Gastrocnemius medialis (tissue), 4 donors: ENCODE measurements at regions not wholly inside any gene's neighbourhood (a gene's known extent, or its start where the extent isn't known, plus 50 kb on each side); places are given as distances from the start of the nearest gene placed in this dataset.

ENCODE experiments used
- ATAC-seq, 2 donors: fragments of 150-250 bp; one replicate each; pipeline ENCODE4 v1.9.1; 2016
- DNase-seq, 2 donors: peaks; one replicate each; pipeline ENCODE4 v3.0.0-alpha.2; 2019
- H3K27ac ChIP-seq, 4 donors: fragments of 200-600 bp; sonication (generic); 1 replicate in 1 of 4; 2 replicates in 3 of 4; pipeline ENCODE4 v1.5.1; 2016 to 2018; ENCODE audit warnings: mild to moderate bottlenecking in 2 of 4, moderate library complexity in 1 of 4
- H3K27me3 ChIP-seq, 3 donors: fragments of 200-600 bp; sonication (generic) in 2 of 3; 1 replicate in 1 of 3; 2 replicates in 2 of 3; pipeline versions ENCODE4 v1.5.1 to v1.6.0; 2016 to 2019; ENCODE audit warnings: mild to moderate bottlenecking in 1 of 3, moderate library complexity in 1 of 3
- H3K36me3 ChIP-seq, 2 donors: fragments of 200-600 bp; sonication (generic) in 1 of 2; one replicate each; pipeline ENCODE4 v1.5.1; 2017 to 2018
- H3K4me1 ChIP-seq, 2 donors: fragments of 200-600 bp; sonication (generic) in 1 of 2; one replicate each; pipeline ENCODE4 v1.5.1; 2016 to 2017; ENCODE audit warnings: mild to moderate bottlenecking in 2 of 2
- H3K4me3 ChIP-seq, 4 donors: fragments of 200-600 bp; sonication (generic) in 3 of 4; 1 replicate in 1 of 4; 2 replicates in 3 of 4; pipeline ENCODE4 v1.5.1; 2016 to 2019; ENCODE audit warnings: mild to moderate bottlenecking in 2 of 4
- H3K9me3 ChIP-seq, 3 donors: fragments of 200-600 bp; sonication (generic) in 2 of 3; 1 replicate in 1 of 3; 2 replicates in 2 of 3; pipeline ENCODE4 v1.5.1; 2016 to 2019
- POLR2A ChIP-seq, 2 donors: fragments of 450-650 bp; IDR thresholded peaks; one replicate each; pipeline ENCODE4 v1.6.1; 2017; ENCODE audit warnings: antibody characterized with exemption in 2 of 2, mild to moderate bottlenecking in 2 of 2, moderate library complexity in 2 of 2
- in situ Hi-C, 4 donors: fragments of 200-750 bp; cut with MboI; loops; one replicate each; pipeline versions ENCODE4 v1.15.0 to v1.8.0; 2017; ENCODE audit warnings: low sequenced_read_pairs in 4 of 4
- intact Hi-C: fragments of 100-400 bp; cut with DNase I; formaldehyde crosslinking; loops from one replicate; pipeline ENCODE4 v1.15.1; 2023; ENCODE audit warnings: low total_unique reads
- TF ChIP-seq, protein P1 (sequence below), 5 experiments: fragments of 450-650 bp in 3 of 5; fragments of 200-600 bp in 2 of 5; sonication (generic) in 2 of 5; IDR thresholded peaks in 4 of 5; conservative IDR thresholded peaks in 1 of 5; 1 replicate in 4 of 5; 2 replicates in 1 of 5; pipeline ENCODE4 v1.5.1; 2016 to 2019; ENCODE audit warnings: antibody characterized with exemption in 5 of 5, mild to moderate bottlenecking in 3 of 5, moderate library complexity in 3 of 5

GRCh38 chr4:129804461-129804981 lies 708.6 kb downstream of the C4orf33 start:
- DNase-seq = no peak
- ATAC-seq = no peak
- no peak for TF ChIP-seq POLR2A (IDR thresholded peaks at IDR 0.05)
- TF ChIP-seq, protein P1, sequence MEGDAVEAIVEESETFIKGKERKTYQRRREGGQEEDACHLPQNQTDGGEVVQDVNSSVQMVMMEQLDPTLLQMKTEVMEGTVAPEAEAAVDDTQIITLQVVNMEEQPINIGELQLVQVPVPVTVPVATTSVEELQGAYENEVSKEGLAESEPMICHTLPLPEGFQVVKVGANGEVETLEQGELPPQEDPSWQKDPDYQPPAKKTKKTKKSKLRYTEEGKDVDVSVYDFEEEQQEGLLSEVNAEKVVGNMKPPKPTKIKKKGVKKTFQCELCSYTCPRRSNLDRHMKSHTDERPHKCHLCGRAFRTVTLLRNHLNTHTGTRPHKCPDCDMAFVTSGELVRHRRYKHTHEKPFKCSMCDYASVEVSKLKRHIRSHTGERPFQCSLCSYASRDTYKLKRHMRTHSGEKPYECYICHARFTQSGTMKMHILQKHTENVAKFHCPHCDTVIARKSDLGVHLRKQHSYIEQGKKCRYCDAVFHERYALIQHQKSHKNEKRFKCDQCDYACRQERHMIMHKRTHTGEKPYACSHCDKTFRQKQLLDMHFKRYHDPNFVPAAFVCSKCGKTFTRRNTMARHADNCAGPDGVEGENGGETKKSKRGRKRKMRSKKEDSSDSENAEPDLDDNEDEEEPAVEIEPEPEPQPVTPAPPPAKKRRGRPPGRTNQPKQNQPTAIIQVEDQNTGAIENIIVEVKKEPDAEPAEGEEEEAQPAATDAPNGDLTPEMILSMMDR (IDR thresholded peaks at IDR 0.05 in 4 of 5, conservative IDR thresholded peaks at IDR 0.05 in 1 of 5) = no peak
- H3K27me3 ChIP-seq = no peaks in the 10 kb centered on the region
- H3K9me3 ChIP-seq = no peaks in the 10 kb centered on the region
- no peak overlapping the region for H3K4me3 ChIP-seq
- intact Hi-C loops (no loop called here), in situ Hi-C loops (no loop called here)
- no peak overlapping the region for H3K27ac ChIP-seq
- H3K36me3 ChIP-seq = no peaks in the 10 kb centered on the region
- H3K4me1 ChIP-seq = no peaks in the 10 kb centered on the region

- Histone ChIP-seq H3K36me3 (no peaks in the 10 kb centered on the region), H3K27ac (no peak overlapping the region), H3K27me3 (no peaks in the 10 kb centered on the region), H3K9me3 (no peaks in the 10 kb centered on the region), H3K4me3 (no peak overlapping the region), H3K4me1 (no peaks in the 10 kb centered on the region)
- ATAC-seq = no peak
- DNase-seq = no peak
- TF ChIP-seq, protein P1 (IDR thresholded peaks at IDR 0.05 in 4 of 5, conservative IDR thresholded peaks at IDR 0.05 in 1 of 5) = no peak
- no peak for TF ChIP-seq POLR2A (IDR thresholded peaks at IDR 0.05)
- intact Hi-C loops (no loop called here), in situ Hi-C loops (no loop called here)
Observed at GRCh38 chr4:129806986-129807385, 711.0 kb downstream of the C4orf33 start.

- TF ChIP-seq, protein P1 (IDR thresholded peaks at IDR 0.05 in 4 of 5, conservative IDR thresholded peaks at IDR 0.05 in 1 of 5) = no peak
- no peak for TF ChIP-seq POLR2A (IDR thresholded peaks at IDR 0.05)
- intact Hi-C loops (no loop called here), in situ Hi-C loops (no loop called here)
- Histone ChIP-seq H3K4me1 (no peaks in the 10 kb centered on the region), H3K9me3 (no peaks in the 10 kb centered on the region), H3K4me3 (no peak overlapping the region), H3K27me3 (no peaks in the 10 kb centered on the region), H3K27ac (no peak overlapping the region), H3K36me3 (no peaks in the 10 kb centered on the region)
- no peak for ATAC-seq
- no peak for DNase-seq
Observed at GRCh38 chr4:129808242-129808641, 712.3 kb downstream of the C4orf33 start.

- H3K9me3 ChIP-seq = no peaks in the 10 kb centered on the region
- in situ Hi-C loops = no loop called here
- TF ChIP-seq POLR2A (IDR thresholded peaks at IDR 0.05) = no peak
- TF ChIP-seq, protein P1 (IDR thresholded peaks at IDR 0.05 in 4 of 5, conservative IDR thresholded peaks at IDR 0.05 in 1 of 5) = no peak
- ATAC-seq = peak; percentile 41 to 65
- no peak overlapping the region for H3K4me3 ChIP-seq
- H3K36me3 ChIP-seq = no peaks in the 10 kb centered on the region
- H3K4me1 ChIP-seq = peaks cover 8 to 13% of the 10 kb centered on the region in 2 donors
- peak overlapping the region in 2 of 4 donors; percentile 12 to 29 for H3K27ac ChIP-seq
- no peaks in the 10 kb centered on the region for H3K27me3 ChIP-seq
- intact Hi-C loops = no loop called here
- DNase-seq = no peak
Observed at GRCh38 chr4:129821073-129821472, 725.1 kb downstream of the C4orf33 start.

DNA sequence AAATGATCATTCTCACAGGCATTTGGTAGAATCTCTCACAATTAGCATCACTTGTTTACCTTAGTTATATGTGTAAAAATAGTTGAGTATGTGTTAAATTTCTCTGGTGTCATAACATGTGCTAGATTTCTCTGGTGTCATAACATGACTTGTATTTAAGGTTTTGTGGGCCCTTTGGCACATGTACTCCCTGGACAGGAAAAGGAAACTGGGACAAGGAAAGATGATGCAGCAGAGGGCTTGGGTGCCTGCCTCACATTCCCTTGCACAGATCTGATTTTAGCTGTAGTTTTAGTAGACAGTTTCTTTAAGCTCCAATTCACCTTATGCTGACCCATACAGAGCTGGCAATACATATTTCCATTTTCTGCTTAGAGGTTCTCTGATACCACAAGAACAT lies 726.0 kb downstream of the C4orf33 start:
- no peaks in the 10 kb centered on the region for H3K27me3 ChIP-seq
- peak overlapping the region in 2 of 4 donors; percentile 29 to 31 for H3K27ac ChIP-seq
- DNase-seq (peak in 1 of 2 donors; percentile 18), ATAC-seq (peak; percentile 56 to 76)
- no peaks in the 10 kb centered on the region for H3K36me3 ChIP-seq
- no peak overlapping the region for H3K4me3 ChIP-seq
- in situ Hi-C loops (no loop called here), intact Hi-C loops (no loop called here)
- TF ChIP-seq, protein P1 (IDR thresholded peaks at IDR 0.05 in 4 of 5, conservative IDR thresholded peaks at IDR 0.05 in 1 of 5) = no peak
- TF ChIP-seq POLR2A (IDR thresholded peaks at IDR 0.05) = no peak
- H3K4me1 ChIP-seq = peaks cover 8 to 13% of the 10 kb centered on the region in 2 donors
- no peaks in the 10 kb centered on the region for H3K9me3 ChIP-seq
